IMR-90 (cell line): ENCODE measurements at regions not wholly inside any gene's neighbourhood (a gene's known extent, or its start where the extent isn't known, plus 50 kb on each side); places are given as distances from the start of the nearest gene placed in this dataset.

Source experiments
- ATAC-seq: fragments of 200-7000 bp; cut with Tn5 transposase; 2 replicates; pipeline ENCODE4 v1.9.1; 2020; ENCODE audit warnings: low read depth, mild to moderate bottlenecking, moderate library complexity
- BruUV-seq: library from RNA; stranded (reverse); fragments of 400-500 nt; replicated peaks from 2 replicates; lab custom pipeline; 2021; lab: Mats Ljungman, UMichigan
- CTCF ChIA-PET: fragments of 300-600 bp; formaldehyde crosslinking; extraction: SDS; loops from one replicate; lab custom pipeline; 2021; ENCODE audit warnings: antibody characterized with exemption; lab: Yijun Ruan, JAX
- POLR2A ChIA-PET: fragments of 300-600 bp; sonication (Branson Sonifier 250); formaldehyde crosslinking; loops from one replicate; lab custom pipeline; 2022; ENCODE audit warnings: antibody characterized with exemption; ENCODE audit not compliant: unreplicated experiment; lab: Charles Lee
- DNase-seq: peaks from one replicate; pipeline ENCODE4 v3.0.0; 2013
- H2AFZ ChIP-seq: replicated peaks from 2 replicates; pipeline ENCODE3; 2013; ENCODE audit warnings: low read length, mild to moderate bottlenecking; ENCODE audit not compliant: poor library complexity
- H2AK5ac ChIP-seq: 2 replicates; pipeline ENCODE4 v1.6.1; 2013; ENCODE audit warnings: low read depth, low read length, inconsistent platforms
- H2AK9ac ChIP-seq: replicated peaks from 2 replicates; pipeline ENCODE3; 2013; ENCODE audit warnings: mild to moderate bottlenecking, low read depth, low read length, moderate library complexity; ENCODE audit not compliant: poor library complexity
- H2BK120ac ChIP-seq: 2 replicates; pipeline ENCODE4 v1.6.1; 2013; ENCODE audit warnings: low read depth, low read length, inconsistent platforms
- H2BK15ac ChIP-seq: 3 replicates; pipeline ENCODE4 v1.6.1; 2013; ENCODE audit warnings: low read depth, low read length, inconsistent platforms
- H2BK20ac ChIP-seq: 2 replicates; pipeline ENCODE4 v1.6.1; 2013; ENCODE audit warnings: low read depth, mild to moderate bottlenecking, inconsistent platforms, low read length, moderate library complexity
- H2BK5ac ChIP-seq: 2 replicates; pipeline ENCODE4 v1.6.1; 2013; ENCODE audit warnings: mild to moderate bottlenecking, low read depth, low read length, inconsistent platforms; ENCODE audit not compliant: poor library complexity, severe bottlenecking
- H3K14ac ChIP-seq: replicated peaks from 2 replicates; pipeline ENCODE4 v1.6.1; 2013; ENCODE audit warnings: low read depth, low read length, inconsistent platforms
- H3K18ac ChIP-seq: 2 replicates; pipeline ENCODE4 v1.6.1; 2013; ENCODE audit warnings: low read depth, low read length, control low read depth
- H3K23ac ChIP-seq: 2 replicates; pipeline ENCODE4 v1.6.1; 2013; ENCODE audit warnings: low read depth, low read length, inconsistent platforms
- H3K27ac ChIP-seq: 2 replicates; pipeline ENCODE4 v1.5.1; 2013; ENCODE audit warnings: mild to moderate bottlenecking, control low read depth, low read length; ENCODE audit not compliant: insufficient read depth
- H3K27me3 ChIP-seq: 2 replicates; pipeline ENCODE4 v1.6.1; 2013; ENCODE audit warnings: low read length; ENCODE audit not compliant: control insufficient read depth, insufficient read depth
- H3K36me3 ChIP-seq: 2 replicates; pipeline ENCODE4 v1.6.1; 2013; ENCODE audit warnings: low read length, mixed read lengths; ENCODE audit not compliant: control insufficient read depth, insufficient read depth
- H3K4ac ChIP-seq: 2 replicates; pipeline ENCODE4 v1.6.1; 2013; ENCODE audit warnings: low read depth, low read length, inconsistent platforms
- H3K4me1 ChIP-seq: 2 replicates; pipeline ENCODE4 v1.6.1; 2013; ENCODE audit warnings: low read length, mixed read lengths; ENCODE audit not compliant: control insufficient read depth, insufficient read depth
- H3K4me2 ChIP-seq: 2 replicates; pipeline ENCODE4 v1.6.1; 2013; ENCODE audit warnings: low read depth, mild to moderate bottlenecking, control low read depth, low read length, moderate library complexity
- H3K4me3 ChIP-seq: 2 replicates; pipeline ENCODE4 v1.5.1; 2013; ENCODE audit warnings: low read depth, mild to moderate bottlenecking, control low read depth, low read length, moderate library complexity; ENCODE audit not compliant: insufficient read depth
- H3K56ac ChIP-seq: 2 replicates; pipeline ENCODE4 v1.6.1; 2013; ENCODE audit warnings: low read length, inconsistent platforms; ENCODE audit not compliant: insufficient read depth; ENCODE audit errors: extremely low read depth
- H3K79me1 ChIP-seq, 2 experiments: 2 replicates each; pipeline ENCODE4 v1.6.1; 2013; ENCODE audit warnings: low read length in 2 of 2, inconsistent platforms in 1 of 2, low read depth in 1 of 2
- H3K9ac ChIP-seq: 2 replicates; pipeline ENCODE4 v1.6.1; 2013; ENCODE audit warnings: low read depth, low read length, control low read depth
- H3K9me1 ChIP-seq: 2 replicates; pipeline ENCODE4 v1.6.1; 2013; ENCODE audit warnings: low read length, inconsistent platforms; ENCODE audit not compliant: insufficient read depth
- H3K9me3 ChIP-seq: 2 replicates; pipeline ENCODE4 v1.6.1; 2013; ENCODE audit warnings: low read length; ENCODE audit not compliant: control insufficient read depth, insufficient read depth
- H4K20me1 ChIP-seq: 2 replicates; pipeline ENCODE4 v1.6.1; 2013; ENCODE audit warnings: low read length, inconsistent platforms; ENCODE audit not compliant: insufficient read depth
- H4K5ac ChIP-seq: 2 replicates; pipeline ENCODE4 v1.6.1; 2013; ENCODE audit warnings: mild to moderate bottlenecking, low read depth, low read length, control low read depth
- H4K8ac ChIP-seq, 2 experiments: 2 replicates each; pipeline ENCODE4 v1.6.1; 2013; ENCODE audit warnings: low read depth in 2 of 2, low read length in 2 of 2, control low read depth in 1 of 2, inconsistent platforms in 1 of 2
- H4K91ac ChIP-seq: 2 replicates; pipeline ENCODE4 v1.6.1; 2013; ENCODE audit warnings: low read depth, low read length, inconsistent platforms; ENCODE audit not compliant: insufficient read depth
- BHLHE40 ChIP-seq: fragments of 150-350 bp; IDR thresholded peaks from 2 replicates; pipeline ENCODE4 v1.6.1; 2016; ENCODE audit warnings: mild to moderate bottlenecking, low read depth, low read length
- CEBPB ChIP-seq: IDR thresholded peaks from 2 replicates; pipeline ENCODE4 v1.6.1; 2012; ENCODE audit warnings: low read depth, low read length, improper control_type of control experiment
- CHD1 ChIP-seq: IDR thresholded peaks from 2 replicates; pipeline ENCODE4 v1.6.1; 2012; ENCODE audit warnings: low read depth, low read length, improper control_type of control experiment
- CTCF ChIP-seq: conservative IDR thresholded peaks from 2 replicates; pipeline ENCODE4 v1.5.1; 2012; ENCODE audit warnings: mild to moderate bottlenecking, low read depth, low read length, improper control_type of control experiment
- ELK1 ChIP-seq: fragments of 150-350 bp; IDR thresholded peaks from 2 replicates; pipeline ENCODE4 v1.6.1; 2016; ENCODE audit warnings: low read depth, mild to moderate bottlenecking, low read length, moderate library complexity, borderline replicate concordance
- MAFK ChIP-seq: IDR thresholded peaks from 2 replicates; pipeline ENCODE4 v1.6.1; 2012; ENCODE audit warnings: low read depth, low read length, improper control_type of control experiment
- RAD21 ChIP-seq: IDR thresholded peaks from 2 replicates; pipeline ENCODE4 v1.6.1; 2012; ENCODE audit warnings: low read length, improper control_type of control experiment
- WGBS, 2 experiments: methylation state at CpG; one replicate each; pipeline versions ENCODE4 v1.1.5 to v1.1.7; 2013; ENCODE audit warnings: missing lambda C conversion rate in 2 of 2; ENCODE audit not compliant: insufficient read length in 1 of 2; ENCODE audit errors: extremely low coverage in 2 of 2; 5-methylcytosine and 5-hydroxymethylcytosine counted together
- dilution Hi-C: fragments of 300-500 bp; cut with HindIII; formaldehyde crosslinking; loops from one replicate; pipeline ENCODE4 v1.14.3; 2018; ENCODE audit warnings: low sequenced_read_pairs; ENCODE audit not compliant: unreplicated experiment
- in situ Hi-C: fragments of 300-500 bp; cut with MboI; formaldehyde crosslinking; loops from 3 replicates; pipeline ENCODE4 v1.14.3; 2019; ENCODE audit warnings: low sequenced_read_pairs, inconsistent platforms, mixed read lengths
- intact Hi-C: fragments of 100-400 bp; cut with micrococcal nuclease; formaldehyde crosslinking; loops from 2 replicates; pipeline ENCODE4 v1.10.0; 2022

GRCh38 chr2:228945710-228946109, 325.4 kb downstream of the PID1 start:
- Histone ChIP-seq H3K4me1 (no peaks in the 10 kb centered on the region), H3K56ac (no peak overlapping the region), H3K4me3 (no peak overlapping the region), H2BK15ac (no peak overlapping the region), H2BK5ac (no peak overlapping the region), H3K27me3 (no peaks in the 10 kb centered on the region), H3K14ac (no peak overlapping the region), H4K5ac (no peak overlapping the region), H2AK9ac (no peak overlapping the region), H3K9me3 (peaks cover 9% of the 10 kb centered on the region), H3K27ac (no peak overlapping the region), H2BK20ac (no peak overlapping the region), H3K9me1 (no peaks in the 10 kb centered on the region), H2AK5ac (no peak overlapping the region), H3K79me1 (no peaks in the 10 kb centered on the region), H2AFZ (no peak overlapping the region), H3K23ac (no peak overlapping the region), H4K91ac (no peak overlapping the region), H3K4ac (no peak overlapping the region), H4K20me1 (no peaks in the 10 kb centered on the region), H2BK120ac (no peak overlapping the region), H4K8ac (no peak overlapping the region), H3K36me3 (no peaks in the 10 kb centered on the region), H3K18ac (no peak overlapping the region), H3K4me2 (no peak overlapping the region), H3K9ac (no peak overlapping the region)
- ATAC-seq (no peak), DNase-seq (no peak)
- WGBS, 2 experiments: no CpG with 5 or more reads among the region's 1 CpG
- no TSS peak for BruUV-seq
- ChIA-PET POLR2A (no interaction called here), CTCF (no interaction called here)
- dilution Hi-C loops: no loop called here
- TF ChIP-seq RAD21 (no peak), MAFK (no peak), CHD1 (no peak), BHLHE40 (no peak), CEBPB (no peak), ELK1 (no peak), CTCF (no peak)
- intact Hi-C loops: no loop called here
- in situ Hi-C loops: no loop called here
